ENCODE measurements at regions not wholly inside any gene's neighbourhood (a gene's known extent, or its start where the extent isn't known, plus 50 kb on each side); places are given as distances from the start of the nearest gene placed in this dataset.

GRCh38 chr2:133736674-133737073, 168.4 kb upstream of the NCKAP5 start:
- H3K27me3 ChIP-seq (replicated peaks in 1 of 4; ENCODE audit: control extremely low read depth in 1 of 4, control insufficient read depth in 3 of 4, insufficient read depth in 4 of 4, low read length in 3 of 4): peaks cover 0 to 2% (median 0%) of the 10 kb centered on the region in 4 experiments
- ChIA-PET CTCF (no interaction called here), POLR2A (no interaction called here)
- DNase-seq (no peak), ATAC-seq (ENCODE audit: low read depth) (no peak)
- H3K79me2 ChIP-seq (ENCODE audit: control insufficient read depth, insufficient read depth, low read length): no peaks in the 10 kb centered on the region
- intact Hi-C loops (cut with micrococcal nuclease): no loop called here
- H3K27me3 Mint-ChIP-seq: peaks cover 4% of the 10 kb centered on the region
- H4K20me1 ChIP-seq (ENCODE audit: control insufficient read depth, insufficient read depth, low read length, poor library complexity, severe bottlenecking): no peaks in the 10 kb centered on the region
- H3K27ac Mint-ChIP-seq: no peak overlapping the region
- no peaks in the 10 kb centered on the region for H3K4me1 Mint-ChIP-seq
- H3K4me1 ChIP-seq (ENCODE audit: control insufficient read depth in 2 of 2, insufficient read depth in 2 of 2, low read length in 2 of 2): no peaks in the 10 kb centered on the region
- no peaks in the 10 kb centered on the region for H3K9me3 Mint-ChIP-seq (ENCODE audit: insufficient read depth)
- no peak overlapping the region for H3K4me3 ChIP-seq (ENCODE audit: control extremely low read depth in 1 of 5, extremely low read depth in 1 of 5, insufficient read depth in 1 of 5, low read depth in 2 of 5, low read length in 4 of 5)
- peaks cover 0 to 6% (median 0%) of the 10 kb centered on the region in 3 donors for H3K9me3 ChIP-seq (ENCODE audit: control extremely low read depth in 1 of 3, control insufficient read depth in 2 of 3, insufficient read depth in 1 of 3, low read length in 2 of 3)
- no peak overlapping the region for H3K4me3 Mint-ChIP-seq
- H3K4me2 ChIP-seq (replicated peaks; ENCODE audit: low read depth, low read length, poor library complexity, severe bottlenecking): no peak overlapping the region
- H3K36me3 ChIP-seq (replicated peaks in 1 of 2; ENCODE audit: control extremely low read depth in 1 of 2, control insufficient read depth in 1 of 2, extremely low read depth in 1 of 2, insufficient read depth in 2 of 2, low read length in 1 of 2): no peaks in the 10 kb centered on the region
- no peak overlapping the region for H3K27ac ChIP-seq (ENCODE audit: low read length in 2 of 2)
- no peak overlapping the region for H2AFZ ChIP-seq (ENCODE audit: insufficient read depth, low read depth, low read length, poor library complexity, severe bottlenecking)
- WGBS (ENCODE audit: insufficient coverage): 68% methylated on average over 4 of the region's 4 CpGs
- no peak for TF ChIP-seq EZH2 (IDR thresholded peaks at IDR 0.05; ENCODE audit: borderline replicate concordance, insufficient read depth, low read depth, low read length, poor library complexity, severe bottlenecking)
- no peak for TF ChIP-seq CTCF (IDR thresholded peaks at IDR 0.05)
- no peak overlapping the region for H3K9ac ChIP-seq (ENCODE audit: low read length)

- Mint-ChIP-seq H3K4me1 (no peaks in the 10 kb centered on the region), H3K27me3 (peaks cover 4% of the 10 kb centered on the region), H3K9me3 (ENCODE audit: insufficient read depth) (no peaks in the 10 kb centered on the region), H3K4me3 (no peak overlapping the region), H3K27ac (no peak overlapping the region)
- no peak for DNase-seq
- TF ChIP-seq EZH2 (IDR thresholded peaks at IDR 0.05; ENCODE audit: borderline replicate concordance, insufficient read depth, low read depth, low read length, poor library complexity, severe bottlenecking): no peak
- 81% methylated on average over 2 of the region's 2 CpGs for WGBS (ENCODE audit: insufficient coverage)
- no peak for ATAC-seq (ENCODE audit: low read depth)
- peaks cover 0 to 2% (median 0%) of the 10 kb centered on the region in 4 experiments for H3K27me3 ChIP-seq (replicated peaks in 1 of 4; ENCODE audit: control extremely low read depth in 1 of 4, control insufficient read depth in 3 of 4, insufficient read depth in 4 of 4, low read length in 3 of 4)
- H3K4me2 ChIP-seq (replicated peaks; ENCODE audit: low read depth, low read length, poor library complexity, severe bottlenecking): no peak overlapping the region
- intact Hi-C loops (cut with micrococcal nuclease): no loop called here
- no peaks in the 10 kb centered on the region for H3K36me3 ChIP-seq (replicated peaks in 1 of 2; ENCODE audit: control extremely low read depth in 1 of 2, control insufficient read depth in 1 of 2, extremely low read depth in 1 of 2, insufficient read depth in 2 of 2, low read length in 1 of 2)
- no peaks in the 10 kb centered on the region for H3K4me1 ChIP-seq (ENCODE audit: control insufficient read depth in 2 of 2, insufficient read depth in 2 of 2, low read length in 2 of 2)
- H3K9ac ChIP-seq (ENCODE audit: low read length): no peak overlapping the region
- ChIA-PET CTCF (no interaction called here), POLR2A (no interaction called here)
- no peaks in the 10 kb centered on the region for H4K20me1 ChIP-seq (ENCODE audit: control insufficient read depth, insufficient read depth, low read length, poor library complexity, severe bottlenecking)
- H3K27ac ChIP-seq (ENCODE audit: low read length in 2 of 2): no peak overlapping the region
- no peaks in the 10 kb centered on the region for H3K79me2 ChIP-seq (ENCODE audit: control insufficient read depth, insufficient read depth, low read length)
- H3K9me3 ChIP-seq (ENCODE audit: control extremely low read depth in 1 of 3, control insufficient read depth in 2 of 3, insufficient read depth in 1 of 3, low read length in 2 of 3): peaks cover 0 to 6% (median 0%) of the 10 kb centered on the region in 3 donors
- no peak overlapping the region for H3K4me3 ChIP-seq (ENCODE audit: control extremely low read depth in 1 of 5, extremely low read depth in 1 of 5, insufficient read depth in 1 of 5, low read depth in 2 of 5, low read length in 4 of 5)
- no peak overlapping the region for H2AFZ ChIP-seq (ENCODE audit: insufficient read depth, low read depth, low read length, poor library complexity, severe bottlenecking)
Observed at GRCh38 chr2:133737242-133737993, 169.2 kb upstream of the NCKAP5 start.
